ENCODE measurements at regions not wholly inside any gene's neighbourhood (a gene's known extent, or its start where the extent isn't known, plus 50 kb on each side); places are given as distances from the start of the nearest gene placed in this dataset.
"Not testable (repeated sequence)": the region's sequence is repeated elsewhere in the genome, so short reads cannot be mapped to it uniquely, and the experiment has no call there.

- no peak overlapping the region for H3K4me3 Mint-ChIP-seq
- DNase-seq (ENCODE audit: low spot score) = peak; percentile 92
- H3K36me3 Mint-ChIP-seq = no peaks in the 10 kb centered on the region
- H3K4me1 Mint-ChIP-seq = peaks cover 4% of the 10 kb centered on the region; the same call in 1 of the 2 replicates
- H3K27ac Mint-ChIP-seq = no peak overlapping the region
- ChIA-PET CTCF (interaction anchor here (0.6 to 4.2 kb wide), 62 partner anchors 9 to 1173 kb away, joined by 3 to 164 read pairs (median 8); partner anchors contain the start of genes ZNF467, ZNF777 and ZNF862), POLR2A (interaction anchor here (0.7 to 1.6 kb wide), 4 partner anchors 38 to 80 kb away, joined by 3 to 5 read pairs (median 4); no protein-coding TSS in a partner anchor)
- no peak for TF ChIP-seq FOXP1 (CRISPR knock-in tag; IDR thresholded peaks at IDR 0.05; ENCODE audit: borderline replicate concordance)
- TF ChIP-seq, protein P1, sequence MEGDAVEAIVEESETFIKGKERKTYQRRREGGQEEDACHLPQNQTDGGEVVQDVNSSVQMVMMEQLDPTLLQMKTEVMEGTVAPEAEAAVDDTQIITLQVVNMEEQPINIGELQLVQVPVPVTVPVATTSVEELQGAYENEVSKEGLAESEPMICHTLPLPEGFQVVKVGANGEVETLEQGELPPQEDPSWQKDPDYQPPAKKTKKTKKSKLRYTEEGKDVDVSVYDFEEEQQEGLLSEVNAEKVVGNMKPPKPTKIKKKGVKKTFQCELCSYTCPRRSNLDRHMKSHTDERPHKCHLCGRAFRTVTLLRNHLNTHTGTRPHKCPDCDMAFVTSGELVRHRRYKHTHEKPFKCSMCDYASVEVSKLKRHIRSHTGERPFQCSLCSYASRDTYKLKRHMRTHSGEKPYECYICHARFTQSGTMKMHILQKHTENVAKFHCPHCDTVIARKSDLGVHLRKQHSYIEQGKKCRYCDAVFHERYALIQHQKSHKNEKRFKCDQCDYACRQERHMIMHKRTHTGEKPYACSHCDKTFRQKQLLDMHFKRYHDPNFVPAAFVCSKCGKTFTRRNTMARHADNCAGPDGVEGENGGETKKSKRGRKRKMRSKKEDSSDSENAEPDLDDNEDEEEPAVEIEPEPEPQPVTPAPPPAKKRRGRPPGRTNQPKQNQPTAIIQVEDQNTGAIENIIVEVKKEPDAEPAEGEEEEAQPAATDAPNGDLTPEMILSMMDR (IDR thresholded peaks at IDR 0.05) = peak; percentile 50
- H3K27me3 Mint-ChIP-seq (ENCODE audit: low read depth) = peaks cover 32% of the 10 kb centered on the region
- peak; percentile 99 for ATAC-seq
- H3K9me3 Mint-ChIP-seq = peaks cover 26% of the 10 kb centered on the region
Measured at GRCh38 chr7:149662591-149663095, 110.7 kb downstream of the ZNF467 start.

DNA sequence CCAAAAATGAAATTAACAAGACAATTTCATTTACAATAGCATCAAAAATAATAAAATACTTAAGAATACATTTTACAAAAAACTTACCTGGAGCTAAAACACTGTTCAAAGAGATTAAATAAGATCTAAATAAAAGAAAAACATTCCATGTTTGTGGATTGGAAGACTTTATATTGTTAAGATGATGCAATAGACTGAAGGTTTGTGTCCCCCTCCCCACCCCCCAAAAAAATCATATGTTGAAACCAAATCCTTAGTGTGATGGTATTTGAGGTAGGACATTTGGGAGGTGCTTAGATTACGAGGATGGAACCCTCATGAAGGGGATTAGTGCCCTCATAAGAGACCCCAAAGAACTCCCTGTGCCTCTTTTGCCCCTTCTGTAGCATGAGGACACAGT lies 117.6 kb downstream of the ZNF467 start:
- no peak for ATAC-seq
- POLR2A ChIA-PET = no interaction called here
- no peak for TF ChIP-seq IRF2 (CRISPR knock-in tag; IDR thresholded peaks at IDR 0.05; ENCODE audit: borderline replicate concordance, low read depth)
- no peak for TF ChIP-seq RELA (CRISPR knock-in tag; IDR thresholded peaks at IDR 0.05; ENCODE audit: borderline replicate concordance)
- no peak for TF ChIP-seq JUN (CRISPR knock-in tag; IDR thresholded peaks at IDR 0.05)
- TF ChIP-seq ZNF121 (CRISPR knock-in tag; IDR thresholded peaks at IDR 0.05) = no peak
- no peak for TF ChIP-seq ZNF512 (CRISPR knock-in tag; IDR thresholded peaks at IDR 0.05; ENCODE audit: borderline replicate concordance)
- Mint-ChIP-seq H3K36me3 (peaks cover 11% of the 10 kb centered on the region), H3K9me3 (peaks cover 66% of the 10 kb centered on the region), H3K4me1 (no peaks in the 10 kb centered on the region), H3K27me3 (ENCODE audit: low read depth) (peaks cover 38% of the 10 kb centered on the region), H3K4me3 (no peak overlapping the region), H3K27ac (no peak overlapping the region)
- DNase-seq (ENCODE audit: low spot score) = no peak
- CTCF ChIA-PET = no interaction called here

GRCh38 chr7:149654588-149654987 lies 118.8 kb downstream of the ZNF467 start:
- POLR2A ChIA-PET = no interaction called here
- Mint-ChIP-seq H3K27me3 (ENCODE audit: low read depth) (peaks cover 30% of the 10 kb centered on the region), H3K4me1 (no peaks in the 10 kb centered on the region), H3K27ac (no peak overlapping the region), H3K4me3 (no peak overlapping the region), H3K9me3 (peaks cover 59% of the 10 kb centered on the region), H3K36me3 (peaks cover 11% of the 10 kb centered on the region)
- DNase-seq (ENCODE audit: low spot score) (no peak), ATAC-seq (no peak)
- CTCF ChIA-PET = no interaction called here
- TF ChIP-seq, protein P2, sequence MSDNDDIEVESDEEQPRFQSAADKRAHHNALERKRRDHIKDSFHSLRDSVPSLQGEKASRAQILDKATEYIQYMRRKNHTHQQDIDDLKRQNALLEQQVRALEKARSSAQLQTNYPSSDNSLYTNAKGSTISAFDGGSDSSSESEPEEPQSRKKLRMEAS (CRISPR knock-in tag; IDR thresholded peaks at IDR 0.05) = no peak
- TF ChIP-seq CREM (CRISPR knock-in tag; IDR thresholded peaks at IDR 0.05) (no peak), RELA (CRISPR knock-in tag; IDR thresholded peaks at IDR 0.05; ENCODE audit: borderline replicate concordance) (no peak), ZNF219 (CRISPR knock-in tag; IDR thresholded peaks at IDR 0.05; ENCODE audit: borderline replicate concordance) (no peak)

GRCh38 chr7:149650190-149650589 lies 123.2 kb downstream of the ZNF467 start:
- H3K36me3 Mint-ChIP-seq = peaks cover 11% of the 10 kb centered on the region
- H3K27ac Mint-ChIP-seq; DNase-seq (ENCODE audit: low spot score); ATAC-seq; H3K4me3 Mint-ChIP-seq; POLR2A ChIA-PET; H3K4me1 Mint-ChIP-seq: not testable (repeated sequence)
- CTCF ChIA-PET = interaction anchor here (2.7 kb wide), 1 partner anchor 12 kb away, joined by 25 read pairs; no protein-coding TSS in a partner anchor
- peaks cover 26% of the 10 kb centered on the region for H3K27me3 Mint-ChIP-seq (ENCODE audit: low read depth)
- peaks cover 42% of the 10 kb centered on the region for H3K9me3 Mint-ChIP-seq

DNA sequence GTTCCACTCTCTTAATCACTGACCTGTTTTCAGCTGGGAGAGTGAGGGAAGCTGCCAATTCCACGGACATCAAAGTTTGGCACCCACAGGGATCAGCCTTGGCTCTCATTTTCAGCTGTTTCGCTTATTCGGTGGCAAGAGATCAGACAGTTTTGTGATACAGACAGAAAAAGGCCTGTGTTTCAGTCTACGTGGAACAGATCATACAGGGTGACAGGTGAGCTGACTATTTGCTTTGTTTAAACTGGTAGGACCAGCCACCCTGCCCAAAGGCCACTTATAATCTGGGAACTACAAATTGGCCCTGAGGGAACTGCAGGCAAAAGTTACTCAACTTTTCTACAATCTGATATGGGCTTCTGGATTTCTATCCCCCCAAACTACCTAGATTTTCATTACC lies 128.6 kb downstream of the ZNF467 start:
- Mint-ChIP-seq H3K27me3 (ENCODE audit: low read depth) (peaks cover 12% of the 10 kb centered on the region), H3K4me1 (no peaks in the 10 kb centered on the region), H3K27ac (no peak overlapping the region), H3K9me3 (no peaks in the 10 kb centered on the region), H3K36me3 (no peaks in the 10 kb centered on the region), H3K4me3 (no peak overlapping the region)
- ChIA-PET CTCF (interaction anchor here (1.1 to 3.3 kb wide), 2 partner anchors 18 to 217 kb away, joined by 3 to 13 read pairs; no protein-coding TSS in a partner anchor), POLR2A (interaction anchor here (0.6 kb wide), 1 partner anchor 1377 kb away, joined by 3 read pairs; no protein-coding TSS in a partner anchor)
- ATAC-seq = no peak
- TF ChIP-seq, protein P3, sequence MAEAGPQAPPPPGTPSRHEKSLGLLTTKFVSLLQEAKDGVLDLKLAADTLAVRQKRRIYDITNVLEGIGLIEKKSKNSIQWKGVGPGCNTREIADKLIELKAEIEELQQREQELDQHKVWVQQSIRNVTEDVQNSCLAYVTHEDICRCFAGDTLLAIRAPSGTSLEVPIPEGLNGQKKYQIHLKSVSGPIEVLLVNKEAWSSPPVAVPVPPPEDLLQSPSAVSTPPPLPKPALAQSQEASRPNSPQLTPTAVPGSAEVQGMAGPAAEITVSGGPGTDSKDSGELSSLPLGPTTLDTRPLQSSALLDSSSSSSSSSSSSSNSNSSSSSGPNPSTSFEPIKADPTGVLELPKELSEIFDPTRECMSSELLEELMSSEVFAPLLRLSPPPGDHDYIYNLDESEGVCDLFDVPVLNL (CRISPR knock-in tag; IDR thresholded peaks at IDR 0.05; ENCODE audit: borderline replicate concordance, low read depth) = no peak
- TF ChIP-seq IRF2 (CRISPR knock-in tag; IDR thresholded peaks at IDR 0.05; ENCODE audit: borderline replicate concordance, low read depth) = no peak
- no peak for DNase-seq (ENCODE audit: low spot score)
